ENCODE measurements at regions not wholly inside any gene's neighbourhood (a gene's known extent, or its start where the extent isn't known, plus 50 kb on each side); places are given as distances from the start of the nearest gene placed in this dataset.

DNA sequence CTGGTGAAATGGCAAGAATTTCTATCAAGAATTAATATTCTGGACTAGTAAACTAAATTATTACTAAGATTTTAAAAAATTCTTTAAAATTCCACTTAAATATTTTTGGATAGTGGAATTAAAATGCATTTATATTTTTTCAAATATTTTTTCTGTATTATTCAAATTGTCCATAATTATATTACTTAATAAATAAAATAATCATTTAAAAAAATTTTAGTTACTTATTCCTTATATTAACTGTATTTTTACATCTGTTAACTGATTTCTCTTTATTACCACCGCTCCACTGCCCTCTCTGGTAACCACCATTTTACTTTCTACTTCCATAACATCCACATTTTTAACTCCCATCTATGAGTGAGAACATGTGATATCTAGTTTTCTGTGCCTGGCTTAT, 828.4 kb downstream of the VGLL3 start:
- no peak for DNase-seq

DNA sequence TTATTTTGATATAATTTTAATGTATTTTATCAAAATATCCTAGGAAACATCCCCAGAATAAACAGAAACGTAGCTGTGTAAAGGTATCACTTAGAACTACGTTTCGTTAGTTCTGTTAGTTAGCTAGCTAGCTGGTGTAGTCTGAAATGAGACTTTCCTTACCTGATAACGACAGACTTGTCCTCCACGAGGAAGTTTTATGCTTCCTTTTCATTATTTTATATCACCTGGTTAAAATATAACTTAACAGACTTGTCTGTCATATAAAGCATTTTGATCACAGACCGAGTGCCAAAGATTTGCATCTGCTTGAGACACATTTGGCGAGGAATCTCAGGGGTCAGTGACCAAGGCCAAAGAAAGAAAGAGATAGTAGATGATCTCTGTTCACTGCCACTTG, 829.5 kb downstream of the VGLL3 start:
- no peak for DNase-seq

DNA sequence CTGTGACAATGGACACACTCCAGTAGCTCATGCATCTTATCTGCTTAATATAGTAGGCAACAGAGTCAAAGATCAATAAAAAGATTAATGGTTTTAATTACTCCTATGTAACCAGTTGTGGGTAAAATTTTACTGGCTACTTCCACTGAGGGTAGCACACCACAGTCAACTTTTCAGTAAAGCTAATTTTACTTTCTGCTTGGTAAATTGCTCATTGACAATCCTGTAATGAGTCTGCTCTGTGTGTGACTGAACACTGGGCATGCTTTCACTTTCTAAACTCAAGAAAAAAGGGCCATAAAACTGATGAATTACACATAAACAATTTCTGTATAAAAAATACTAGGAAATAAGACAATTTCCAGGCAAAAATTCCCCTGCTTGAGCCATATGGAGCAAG, 838.3 kb downstream of the VGLL3 start:
- DNase-seq = no peak

DNA sequence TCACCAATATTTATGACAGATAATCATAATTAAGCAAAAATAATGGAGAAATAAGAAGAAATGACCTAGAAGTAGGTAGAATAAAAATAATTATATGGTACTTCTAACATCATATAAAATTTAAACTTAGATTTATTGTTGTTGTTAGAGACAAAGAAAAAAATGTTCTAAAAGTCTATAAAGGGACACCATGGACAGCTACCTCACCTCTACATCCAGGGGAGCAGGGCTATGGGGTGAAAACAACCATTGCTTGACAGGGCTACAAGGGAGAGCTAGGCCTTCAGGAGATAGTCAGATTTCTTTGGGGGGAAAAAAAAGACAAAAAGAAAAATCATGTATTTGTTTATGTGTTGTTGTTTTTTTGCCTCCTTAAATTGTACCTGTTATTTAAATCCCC, 841.9 kb downstream of the VGLL3 start:
- no peak for DNase-seq

DNA sequence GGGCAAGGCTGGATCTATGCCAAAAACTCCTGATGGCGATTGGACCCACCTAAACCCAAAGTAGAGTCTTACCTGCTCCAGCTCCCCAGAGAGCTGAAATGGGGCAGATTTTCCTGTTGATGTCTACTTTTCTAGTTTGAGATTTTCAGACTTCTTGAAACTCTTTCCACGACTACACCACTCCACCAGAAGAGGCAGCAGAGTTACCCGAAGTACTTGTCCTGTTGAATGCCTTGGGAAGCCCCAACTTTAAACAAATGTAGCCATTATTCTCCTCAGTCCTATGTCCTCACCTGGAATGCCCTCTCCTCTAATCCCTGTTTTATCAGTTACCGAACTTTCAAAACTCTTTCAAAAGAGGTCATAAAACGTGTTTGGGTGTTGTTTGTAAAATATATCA, 843.8 kb downstream of the VGLL3 start:
- DNase-seq = no peak

DNA sequence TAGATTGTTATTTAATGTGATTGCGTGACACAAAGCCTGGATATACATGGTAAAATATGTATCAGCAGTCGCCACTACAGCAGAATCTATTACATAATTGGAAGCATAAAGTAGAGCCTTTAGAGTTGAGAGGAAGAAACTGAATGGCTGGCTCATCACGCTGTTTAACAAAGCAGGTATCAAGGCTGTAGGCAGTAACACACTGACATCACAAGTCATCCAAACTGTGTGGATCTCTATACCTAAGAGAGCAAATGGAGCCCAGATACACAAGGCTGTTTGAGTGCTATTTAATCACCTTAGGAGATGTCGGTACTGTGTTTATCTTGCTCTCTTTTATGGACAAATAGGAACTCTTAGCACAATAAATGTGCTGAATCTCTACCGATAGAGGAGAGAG, 864.4 kb downstream of the VGLL3 start:
- no peak for DNase-seq
